HCT116 (cell line): ENCODE measurements at regions not wholly inside any gene's neighbourhood (a gene's known extent, or its start where the extent isn't known, plus 50 kb on each side); places are given as distances from the start of the nearest gene placed in this dataset.

ENCODE experiments used
- ATAC-seq: fragments of 200-7000 bp; cut with Tn5 transposase; 2 replicates; pipeline ENCODE4 v1.9.1; 2020; ENCODE audit warnings: mild to moderate bottlenecking, moderate library complexity
- BruUV-seq: library from RNA; stranded (reverse); fragments of 400-500 nt; replicated peaks from 2 replicates; lab custom pipeline; 2021; lab: Mats Ljungman, UMichigan
- CTCF ChIA-PET: fragments of 300-600 bp; sonication (Branson Sonifier 250); formaldehyde crosslinking; loops from one replicate; lab custom pipeline; 2021; ENCODE audit warnings: antibody characterized with exemption; lab: Charles Lee
- POLR2A ChIA-PET: fragments of 300-600, 350-600 bp; sonication (Branson Sonifier 250); formaldehyde crosslinking; loops from one replicate; lab custom pipeline; 2021; ENCODE audit warnings: antibody characterized with exemption; lab: Charles Lee
- RAD21 ChIA-PET, 2 experiments: fragments of 300-600 bp; sonication (Branson Sonifier 250); formaldehyde crosslinking; loops; one replicate each; lab custom pipeline; 2023; ENCODE audit warnings: low total read pairs in 2 of 2; ENCODE audit not compliant: uncharacterized antibody in 2 of 2, unreplicated experiment in 2 of 2, low non-redundant PET in 1 of 2; lab: Charles Lee
- DNase-seq: peaks from one replicate; pipeline ENCODE4 v3.0.0-alpha.2; 2010; ENCODE audit warnings: low read depth, low spot score
- H2AFZ ChIP-seq: fragments of 200-600 bp; shearing (Covaris generic), sonication (generic); 2 replicates; pipeline ENCODE4 v1.6.1; 2017; ENCODE audit warnings: low read depth, mixed run types, mixed read lengths, antibody characterized with exemption, low read length; ENCODE audit not compliant: poor library complexity, severe bottlenecking
- H3K27ac ChIP-seq: 2 replicates; pipeline ENCODE4 v1.5.1; 2012; ENCODE audit warnings: low read depth, low read length
- H3K27me3 ChIP-seq: fragments of 200-600 bp; sonication (generic); 2 replicates; pipeline ENCODE4 v1.6.1; 2016; ENCODE audit warnings: mixed run types, low read length, mixed read lengths; ENCODE audit not compliant: insufficient read depth
- H3K36me3 ChIP-seq, 2 experiments: fragments of 200-500 bp in 1 of 2; fragments of 200-600 bp in 1 of 2; sonication (Bioruptor generic) in 1 of 2; sonication (generic) in 1 of 2; 2 replicates each; pipeline versions ENCODE4 v1.5.1 to v1.6.1; 2014 to 2016; ENCODE audit warnings: low read length in 2 of 2, inconsistent platforms in 1 of 2, mixed read lengths in 1 of 2, mixed run types in 1 of 2; ENCODE audit not compliant: insufficient read depth in 2 of 2, control insufficient read depth in 1 of 2
- H3K4me1 ChIP-seq, 2 experiments: fragments of 200-600 bp in 1 of 2; sonication (generic) in 1 of 2; 2 replicates each; pipeline versions ENCODE4 v1.5.1 to v1.6.1; 2012 to 2017; ENCODE audit warnings: low read length in 2 of 2, inconsistent platforms in 1 of 2, mild to moderate bottlenecking in 1 of 2, mixed read lengths in 1 of 2, mixed run types in 1 of 2, moderate library complexity in 1 of 2; ENCODE audit not compliant: insufficient read depth in 2 of 2, control insufficient read depth in 1 of 2
- H3K4me2 ChIP-seq: fragments of 200-600 bp; sonication (generic); 2 replicates; pipeline ENCODE4 v1.6.1; 2017; ENCODE audit warnings: mixed run types, low read length, mixed read lengths
- H3K4me3 ChIP-seq, 2 experiments: fragments of 200-600 bp in 1 of 2; sonication (generic) in 1 of 2; replicated peaks in 1 of 2; 2 replicates each; pipeline ENCODE4 v1.5.1; 2011 to 2016; ENCODE audit warnings: low read length in 2 of 2, control low read depth in 1 of 2, low read depth in 1 of 2, mild to moderate bottlenecking in 1 of 2, mixed read lengths in 1 of 2, mixed run types in 1 of 2
- H3K79me2 ChIP-seq: fragments of 200-600 bp; sonication (generic); 2 replicates; pipeline ENCODE4 v1.6.1; 2017; ENCODE audit warnings: mild to moderate bottlenecking, mixed run types, low read length, moderate library complexity, mixed read lengths; ENCODE audit not compliant: insufficient read depth
- H3K9ac ChIP-seq: fragments of 200-600 bp; sonication (generic); 2 replicates; pipeline ENCODE4 v1.6.1; 2016; ENCODE audit warnings: low read length, mixed read lengths
- H3K9me2 ChIP-seq: fragments of 200-600 bp; sonication (generic), shearing (Covaris generic); 2 replicates; pipeline ENCODE4 v1.6.1; 2017; ENCODE audit warnings: mixed run types, mild to moderate bottlenecking, moderate library complexity; ENCODE audit not compliant: insufficient read depth
- H3K9me3 ChIP-seq, 2 experiments: fragments of 200-500 bp in 1 of 2; fragments of 200-600 bp in 1 of 2; sonication (Bioruptor generic) in 1 of 2; sonication (generic) in 1 of 2; 2 replicates each; pipeline ENCODE4 v1.6.1; 2014 to 2017; ENCODE audit warnings: low read length in 2 of 2, mixed read lengths in 2 of 2, inconsistent platforms in 1 of 2, low read depth in 1 of 2, mild to moderate bottlenecking in 1 of 2, mixed run types in 1 of 2, moderate library complexity in 1 of 2; ENCODE audit not compliant: control insufficient read depth in 1 of 2, insufficient read depth in 1 of 2
- H4K20me1 ChIP-seq: fragments of 200-600 bp; sonication (generic), shearing (Covaris generic); 2 replicates; pipeline ENCODE4 v1.6.1; 2017; ENCODE audit warnings: mixed run types, mild to moderate bottlenecking, moderate library complexity; ENCODE audit not compliant: insufficient read depth
- CEBPB ChIP-seq: IDR thresholded peaks from 2 replicates; pipeline ENCODE4 v1.6.1; 2012; ENCODE audit warnings: low read depth
- EGR1 ChIP-seq: IDR thresholded peaks from 2 replicates; pipeline ENCODE4 v1.6.1; 2012; ENCODE audit warnings: low read depth
- ELF1 ChIP-seq: IDR thresholded peaks from 2 replicates; pipeline ENCODE4 v1.6.1; 2012; ENCODE audit warnings: low read depth, borderline replicate concordance
- JUND ChIP-seq: IDR thresholded peaks from 2 replicates; pipeline ENCODE4 v1.6.1; 2012
- MAX ChIP-seq: IDR thresholded peaks from 2 replicates; pipeline ENCODE4 v1.6.1; 2012
- REST ChIP-seq: IDR thresholded peaks from 2 replicates; pipeline ENCODE4 v1.6.1; 2012; ENCODE audit warnings: low read depth
- TCF7L2 ChIP-seq: IDR thresholded peaks from 2 replicates; pipeline ENCODE4 v1.7.0; 2011; ENCODE audit warnings: borderline replicate concordance, inconsistent platforms; ENCODE audit not compliant: insufficient read depth, insufficient read length; ENCODE audit errors: extremely low read depth
- ZNF274 ChIP-seq: fragments of 200-500 bp; sonication (Bioruptor generic); IDR thresholded peaks from 2 replicates; pipeline ENCODE4 v1.6.1; 2014; ENCODE audit warnings: mild to moderate bottlenecking, low read depth, low read length, inconsistent platforms
- intact Hi-C: fragments of 100-400 bp; cut with micrococcal nuclease; formaldehyde crosslinking; loops from 2 replicates; pipeline ENCODE4 v1.10.0; 2022

- Histone ChIP-seq H3K9ac (no peak overlapping the region), H3K9me2 (no peaks in the 10 kb centered on the region), H3K4me2 (no peak overlapping the region), H3K9me3 (no peaks in the 10 kb centered on the region), H4K20me1 (no peaks in the 10 kb centered on the region), H3K4me3 (no peak overlapping the region), H3K27me3 (no peaks in the 10 kb centered on the region), H3K79me2 (no peaks in the 10 kb centered on the region), H3K36me3 (no peaks in the 10 kb centered on the region), H3K4me1 (no peaks in the 10 kb centered on the region), H3K27ac (no peak overlapping the region), H2AFZ (no peak overlapping the region)
- intact Hi-C loops, result no loop called here
- no peak for ATAC-seq
- POLR2A ChIA-PET, result interaction anchor here (0.9 kb wide), 1 partner anchor 8 kb away, joined by 7 read pairs; no protein-coding TSS in a partner anchor
- RAD21 ChIA-PET, result no interaction called here
- no peak for TF ChIP-seq REST
- TF ChIP-seq MAX, result no peak
- no peak for TF ChIP-seq JUND
- TF ChIP-seq ZNF274, result no peak
- no peak for TF ChIP-seq EGR1
- no peak for TF ChIP-seq TCF7L2
- CTCF ChIA-PET, result no interaction called here
- no peak for DNase-seq
- no TSS peak for BruUV-seq
These were observed 52.8 kb upstream of the TOMM7 start for GRCh38 chr7:22875470-22875869.

GRCh38 chr7:22874904-22875303 lies 52.3 kb upstream of the TOMM7 start:
- ChIA-PET POLR2A (no interaction called here), RAD21 (no interaction called here), CTCF (no interaction called here)
- no peaks in the 10 kb centered on the region for H3K9me3 ChIP-seq
- no peak overlapping the region for H2AFZ ChIP-seq
- ATAC-seq (no peak), DNase-seq (no peak)
- intact Hi-C loops, result no loop called here
- no peak overlapping the region for H3K4me3 ChIP-seq
- no TSS peak for BruUV-seq
- H3K27ac ChIP-seq, result no peak overlapping the region
- no peaks in the 10 kb centered on the region for H3K27me3 ChIP-seq
- no peaks in the 10 kb centered on the region for H3K4me1 ChIP-seq
- H4K20me1 ChIP-seq, result no peaks in the 10 kb centered on the region
- no peaks in the 10 kb centered on the region for H3K9me2 ChIP-seq
- H3K36me3 ChIP-seq, result no peaks in the 10 kb centered on the region
- no peaks in the 10 kb centered on the region for H3K79me2 ChIP-seq
- no peak overlapping the region for H3K9ac ChIP-seq
- no peak for TF ChIP-seq CEBPB
- no peak for TF ChIP-seq ELF1
- no peak for TF ChIP-seq MAX
- no peak for TF ChIP-seq EGR1
- TF ChIP-seq, all 23 proteins: peak for 0
- H3K4me2 ChIP-seq, result no peak overlapping the region
